Peyer's patch (tissue), 4 donors: ENCODE measurements at regions not wholly inside any gene's neighbourhood (a gene's known extent, or its start where the extent isn't known, plus 50 kb on each side); places are given as distances from the start of the nearest gene placed in this dataset.

Experiments used
- POLR2A ChIP-seq, 2 donors: fragments of 450-650 bp; IDR thresholded peaks; one replicate each; pipeline ENCODE4 v1.5.1; 2017; ENCODE audit warnings: antibody characterized with exemption in 2 of 2, mild to moderate bottlenecking in 2 of 2, moderate library complexity in 2 of 2
- TF ChIP-seq, protein P1 (sequence below), 6 experiments: fragments of 450-650 bp in 4 of 6; fragments of 200-600 bp in 2 of 6; sonication (generic) in 1 of 6; IDR thresholded peaks; one replicate each; pipeline ENCODE4 v1.5.1; 2017 to 2019; ENCODE audit warnings: antibody characterized with exemption in 6 of 6, mild to moderate bottlenecking in 3 of 6, moderate library complexity in 1 of 6

- TF ChIP-seq, protein P1, sequence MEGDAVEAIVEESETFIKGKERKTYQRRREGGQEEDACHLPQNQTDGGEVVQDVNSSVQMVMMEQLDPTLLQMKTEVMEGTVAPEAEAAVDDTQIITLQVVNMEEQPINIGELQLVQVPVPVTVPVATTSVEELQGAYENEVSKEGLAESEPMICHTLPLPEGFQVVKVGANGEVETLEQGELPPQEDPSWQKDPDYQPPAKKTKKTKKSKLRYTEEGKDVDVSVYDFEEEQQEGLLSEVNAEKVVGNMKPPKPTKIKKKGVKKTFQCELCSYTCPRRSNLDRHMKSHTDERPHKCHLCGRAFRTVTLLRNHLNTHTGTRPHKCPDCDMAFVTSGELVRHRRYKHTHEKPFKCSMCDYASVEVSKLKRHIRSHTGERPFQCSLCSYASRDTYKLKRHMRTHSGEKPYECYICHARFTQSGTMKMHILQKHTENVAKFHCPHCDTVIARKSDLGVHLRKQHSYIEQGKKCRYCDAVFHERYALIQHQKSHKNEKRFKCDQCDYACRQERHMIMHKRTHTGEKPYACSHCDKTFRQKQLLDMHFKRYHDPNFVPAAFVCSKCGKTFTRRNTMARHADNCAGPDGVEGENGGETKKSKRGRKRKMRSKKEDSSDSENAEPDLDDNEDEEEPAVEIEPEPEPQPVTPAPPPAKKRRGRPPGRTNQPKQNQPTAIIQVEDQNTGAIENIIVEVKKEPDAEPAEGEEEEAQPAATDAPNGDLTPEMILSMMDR (IDR thresholded peaks at IDR 0.05) = no peak
- no peak for TF ChIP-seq POLR2A (IDR thresholded peaks at IDR 0.05)
These were observed 155.1 kb upstream of the SMIM23 start for GRCh38 chr5:171630350-171631065.
